HCT116 (cell line): ENCODE measurements at regions not wholly inside any gene's neighbourhood (a gene's known extent, or its start where the extent isn't known, plus 50 kb on each side); places are given as distances from the start of the nearest gene placed in this dataset.

ENCODE experiments used
- ATAC-seq: fragments of 200-7000 bp; cut with Tn5 transposase; 2 replicates; pipeline ENCODE4 v1.9.1; 2020; ENCODE audit warnings: mild to moderate bottlenecking, moderate library complexity
- BruUV-seq: library from RNA; stranded (reverse); fragments of 400-500 nt; replicated peaks from 2 replicates; lab custom pipeline; 2021; lab: Mats Ljungman, UMichigan
- CTCF ChIA-PET: fragments of 300-600 bp; sonication (Branson Sonifier 250); formaldehyde crosslinking; loops from one replicate; lab custom pipeline; 2021; ENCODE audit warnings: antibody characterized with exemption; lab: Charles Lee
- POLR2A ChIA-PET: fragments of 300-600, 350-600 bp; sonication (Branson Sonifier 250); formaldehyde crosslinking; loops from one replicate; lab custom pipeline; 2021; ENCODE audit warnings: antibody characterized with exemption; lab: Charles Lee
- RAD21 ChIA-PET, 2 experiments: fragments of 300-600 bp; sonication (Branson Sonifier 250); formaldehyde crosslinking; loops; one replicate each; lab custom pipeline; 2023; ENCODE audit warnings: low total read pairs in 2 of 2; ENCODE audit not compliant: uncharacterized antibody in 2 of 2, unreplicated experiment in 2 of 2, low non-redundant PET in 1 of 2; lab: Charles Lee
- DNase-seq: peaks from one replicate; pipeline ENCODE4 v3.0.0-alpha.2; 2010; ENCODE audit warnings: low read depth, low spot score
- H2AFZ ChIP-seq: fragments of 200-600 bp; shearing (Covaris generic), sonication (generic); 2 replicates; pipeline ENCODE4 v1.6.1; 2017; ENCODE audit warnings: low read depth, mixed run types, mixed read lengths, antibody characterized with exemption, low read length; ENCODE audit not compliant: poor library complexity, severe bottlenecking
- H3K27ac ChIP-seq: 2 replicates; pipeline ENCODE4 v1.5.1; 2012; ENCODE audit warnings: low read depth, low read length
- H3K27me3 ChIP-seq: fragments of 200-600 bp; sonication (generic); 2 replicates; pipeline ENCODE4 v1.6.1; 2016; ENCODE audit warnings: mixed run types, low read length, mixed read lengths; ENCODE audit not compliant: insufficient read depth
- H3K36me3 ChIP-seq, 2 experiments: fragments of 200-500 bp in 1 of 2; fragments of 200-600 bp in 1 of 2; sonication (Bioruptor generic) in 1 of 2; sonication (generic) in 1 of 2; 2 replicates each; pipeline versions ENCODE4 v1.5.1 to v1.6.1; 2014 to 2016; ENCODE audit warnings: low read length in 2 of 2, inconsistent platforms in 1 of 2, mixed read lengths in 1 of 2, mixed run types in 1 of 2; ENCODE audit not compliant: insufficient read depth in 2 of 2, control insufficient read depth in 1 of 2
- H3K4me1 ChIP-seq, 2 experiments: fragments of 200-600 bp in 1 of 2; sonication (generic) in 1 of 2; 2 replicates each; pipeline versions ENCODE4 v1.5.1 to v1.6.1; 2012 to 2017; ENCODE audit warnings: low read length in 2 of 2, inconsistent platforms in 1 of 2, mild to moderate bottlenecking in 1 of 2, mixed read lengths in 1 of 2, mixed run types in 1 of 2, moderate library complexity in 1 of 2; ENCODE audit not compliant: insufficient read depth in 2 of 2, control insufficient read depth in 1 of 2
- H3K4me2 ChIP-seq: fragments of 200-600 bp; sonication (generic); 2 replicates; pipeline ENCODE4 v1.6.1; 2017; ENCODE audit warnings: mixed run types, low read length, mixed read lengths
- H3K4me3 ChIP-seq, 2 experiments: fragments of 200-600 bp in 1 of 2; sonication (generic) in 1 of 2; replicated peaks in 1 of 2; 2 replicates each; pipeline ENCODE4 v1.5.1; 2011 to 2016; ENCODE audit warnings: low read length in 2 of 2, control low read depth in 1 of 2, low read depth in 1 of 2, mild to moderate bottlenecking in 1 of 2, mixed read lengths in 1 of 2, mixed run types in 1 of 2
- H3K79me2 ChIP-seq: fragments of 200-600 bp; sonication (generic); 2 replicates; pipeline ENCODE4 v1.6.1; 2017; ENCODE audit warnings: mild to moderate bottlenecking, mixed run types, low read length, moderate library complexity, mixed read lengths; ENCODE audit not compliant: insufficient read depth
- H3K9ac ChIP-seq: fragments of 200-600 bp; sonication (generic); 2 replicates; pipeline ENCODE4 v1.6.1; 2016; ENCODE audit warnings: low read length, mixed read lengths
- H3K9me2 ChIP-seq: fragments of 200-600 bp; sonication (generic), shearing (Covaris generic); 2 replicates; pipeline ENCODE4 v1.6.1; 2017; ENCODE audit warnings: mixed run types, mild to moderate bottlenecking, moderate library complexity; ENCODE audit not compliant: insufficient read depth
- H3K9me3 ChIP-seq, 2 experiments: fragments of 200-500 bp in 1 of 2; fragments of 200-600 bp in 1 of 2; sonication (Bioruptor generic) in 1 of 2; sonication (generic) in 1 of 2; 2 replicates each; pipeline ENCODE4 v1.6.1; 2014 to 2017; ENCODE audit warnings: low read length in 2 of 2, mixed read lengths in 2 of 2, inconsistent platforms in 1 of 2, low read depth in 1 of 2, mild to moderate bottlenecking in 1 of 2, mixed run types in 1 of 2, moderate library complexity in 1 of 2; ENCODE audit not compliant: control insufficient read depth in 1 of 2, insufficient read depth in 1 of 2
- H4K20me1 ChIP-seq: fragments of 200-600 bp; sonication (generic), shearing (Covaris generic); 2 replicates; pipeline ENCODE4 v1.6.1; 2017; ENCODE audit warnings: mixed run types, mild to moderate bottlenecking, moderate library complexity; ENCODE audit not compliant: insufficient read depth
- CBX3 ChIP-seq: IDR thresholded peaks from 2 replicates; pipeline ENCODE4 v1.6.1; 2012; ENCODE audit warnings: low read depth
- CEBPB ChIP-seq: IDR thresholded peaks from 2 replicates; pipeline ENCODE4 v1.6.1; 2012; ENCODE audit warnings: low read depth
- EGR1 ChIP-seq: IDR thresholded peaks from 2 replicates; pipeline ENCODE4 v1.6.1; 2012; ENCODE audit warnings: low read depth
- EZH2phosphoT487 ChIP-seq: fragments of 200-600 bp; IDR thresholded peaks from 2 replicates; pipeline ENCODE4 v1.6.1; 2018; ENCODE audit warnings: antibody characterized with exemption, borderline replicate concordance
- FOSL1 ChIP-seq: IDR thresholded peaks from 2 replicates; pipeline ENCODE4 v1.6.1; 2012; ENCODE audit warnings: low read depth
- MAX ChIP-seq: IDR thresholded peaks from 2 replicates; pipeline ENCODE4 v1.6.1; 2012
- POLR2AphosphoS5 ChIP-seq: IDR thresholded peaks from 2 replicates; pipeline ENCODE4 v1.6.1; 2011; ENCODE audit warnings: mild to moderate bottlenecking, low read depth, low read length, moderate library complexity
- RAD21 ChIP-seq: IDR thresholded peaks from 2 replicates; pipeline ENCODE4 v1.6.1; 2012; ENCODE audit warnings: low read depth, mild to moderate bottlenecking
- SIN3A ChIP-seq: IDR thresholded peaks from 2 replicates; pipeline ENCODE4 v1.6.1; 2012; ENCODE audit warnings: low read depth
- SP1 ChIP-seq: IDR thresholded peaks from 2 replicates; pipeline ENCODE4 v1.6.1; 2012; ENCODE audit warnings: low read depth
- TCF7L2 ChIP-seq: IDR thresholded peaks from 2 replicates; pipeline ENCODE4 v1.7.0; 2011; ENCODE audit warnings: borderline replicate concordance, inconsistent platforms; ENCODE audit not compliant: insufficient read depth, insufficient read length; ENCODE audit errors: extremely low read depth
- YY1 ChIP-seq: IDR thresholded peaks from 2 replicates; pipeline ENCODE4 v1.6.1; 2011; ENCODE audit warnings: low read length, low read depth, moderate library complexity, mild to moderate bottlenecking; ENCODE audit not compliant: insufficient replicate concordance; ENCODE audit errors: extremely low read depth
- intact Hi-C: fragments of 100-400 bp; cut with micrococcal nuclease; formaldehyde crosslinking; loops from 2 replicates; pipeline ENCODE4 v1.10.0; 2022
- TF ChIP-seq, protein P1 (sequence below): IDR thresholded peaks from 2 replicates; pipeline ENCODE4 v1.6.1; 2012
- TF ChIP-seq, protein P2 (sequence below): IDR thresholded peaks from 2 replicates; pipeline ENCODE4 v1.6.1; 2011; ENCODE audit warnings: mild to moderate bottlenecking, low read length, moderate library complexity; ENCODE audit not compliant: insufficient replicate concordance; ENCODE audit errors: extremely low read depth
- TF ChIP-seq, protein P3 (sequence below): IDR thresholded peaks from 2 replicates; pipeline ENCODE4 v1.6.1; 2012; ENCODE audit warnings: low read depth

DNA sequence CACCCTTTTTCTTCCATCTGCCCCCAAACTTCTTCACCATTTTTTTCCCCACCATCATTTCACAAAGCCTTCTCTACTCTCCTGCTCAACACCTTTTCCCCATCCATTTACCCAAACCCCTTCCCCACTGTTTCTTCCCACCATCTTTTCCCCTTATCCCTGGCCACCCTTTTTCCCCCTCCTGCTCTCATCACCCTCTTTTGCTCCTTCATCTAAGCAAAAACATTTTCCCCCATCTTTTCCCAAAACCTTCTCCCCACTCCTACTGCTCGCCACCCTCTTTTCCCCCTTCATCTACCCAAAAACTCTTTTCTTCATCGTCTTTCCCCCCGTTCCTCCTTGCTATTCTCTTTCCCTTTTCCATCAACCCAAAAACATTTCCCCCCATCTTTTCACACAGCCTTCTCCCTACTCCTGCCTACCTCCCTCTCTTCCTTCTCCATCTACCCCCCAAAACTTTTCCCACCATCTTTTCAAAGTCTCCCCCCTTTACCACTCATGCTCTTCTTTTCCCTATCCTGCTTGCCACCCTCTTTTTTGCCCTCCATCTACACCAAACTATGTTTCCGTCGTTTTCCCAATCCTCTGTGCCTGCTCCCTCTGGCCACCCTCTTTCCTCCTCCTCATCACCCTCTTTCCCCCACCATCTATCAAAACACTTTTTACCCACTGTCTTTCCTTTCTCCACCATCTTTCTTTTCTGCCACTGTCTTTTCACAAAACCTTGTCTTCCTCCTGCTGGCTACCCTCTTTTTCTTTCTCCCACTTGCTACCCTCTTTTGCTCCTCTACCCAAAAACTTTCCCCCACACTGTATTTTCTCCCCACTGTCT is 205.8 kb upstream of the WSB1 start:
- Histone ChIP-seq H3K9ac (no peak overlapping the region), H3K27me3 (no peaks in the 10 kb centered on the region), H2AFZ (no peak overlapping the region), H3K9me2 (no peaks in the 10 kb centered on the region), H3K4me3 (no peak overlapping the region), H3K9me3 (no peaks in the 10 kb centered on the region), H3K36me3 (no peaks in the 10 kb centered on the region), H3K4me2 (no peak overlapping the region), H3K4me1 (no peaks in the 10 kb centered on the region), H3K27ac (no peak overlapping the region), H3K79me2 (no peaks in the 10 kb centered on the region), H4K20me1 (no peaks in the 10 kb centered on the region)
- BruUV-seq: no TSS peak
- ATAC-seq (no peak), DNase-seq (no peak)
- intact Hi-C loops: no loop called here
- TF ChIP-seq RAD21: no peak
- TF ChIP-seq, protein P1, sequence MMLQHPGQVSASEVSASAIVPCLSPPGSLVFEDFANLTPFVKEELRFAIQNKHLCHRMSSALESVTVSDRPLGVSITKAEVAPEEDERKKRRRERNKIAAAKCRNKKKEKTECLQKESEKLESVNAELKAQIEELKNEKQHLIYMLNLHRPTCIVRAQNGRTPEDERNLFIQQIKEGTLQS: no peak
- TF ChIP-seq SIN3A: no peak
- TF ChIP-seq CBX3: no peak
- no peak for TF ChIP-seq TCF7L2
- TF ChIP-seq, protein P2, sequence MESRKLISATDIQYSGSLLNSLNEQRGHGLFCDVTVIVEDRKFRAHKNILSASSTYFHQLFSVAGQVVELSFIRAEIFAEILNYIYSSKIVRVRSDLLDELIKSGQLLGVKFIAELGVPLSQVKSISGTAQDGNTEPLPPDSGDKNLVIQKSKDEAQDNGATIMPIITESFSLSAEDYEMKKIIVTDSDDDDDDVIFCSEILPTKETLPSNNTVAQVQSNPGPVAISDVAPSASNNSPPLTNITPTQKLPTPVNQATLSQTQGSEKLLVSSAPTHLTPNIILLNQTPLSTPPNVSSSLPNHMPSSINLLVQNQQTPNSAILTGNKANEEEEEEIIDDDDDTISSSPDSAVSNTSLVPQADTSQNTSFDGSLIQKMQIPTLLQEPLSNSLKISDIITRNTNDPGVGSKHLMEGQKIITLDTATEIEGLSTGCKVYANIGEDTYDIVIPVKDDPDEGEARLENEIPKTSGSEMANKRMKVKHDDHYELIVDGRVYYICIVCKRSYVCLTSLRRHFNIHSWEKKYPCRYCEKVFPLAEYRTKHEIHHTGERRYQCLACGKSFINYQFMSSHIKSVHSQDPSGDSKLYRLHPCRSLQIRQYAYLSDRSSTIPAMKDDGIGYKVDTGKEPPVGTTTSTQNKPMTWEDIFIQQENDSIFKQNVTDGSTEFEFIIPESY: no peak
- no peak for TF ChIP-seq MAX
- TF ChIP-seq, protein P3, sequence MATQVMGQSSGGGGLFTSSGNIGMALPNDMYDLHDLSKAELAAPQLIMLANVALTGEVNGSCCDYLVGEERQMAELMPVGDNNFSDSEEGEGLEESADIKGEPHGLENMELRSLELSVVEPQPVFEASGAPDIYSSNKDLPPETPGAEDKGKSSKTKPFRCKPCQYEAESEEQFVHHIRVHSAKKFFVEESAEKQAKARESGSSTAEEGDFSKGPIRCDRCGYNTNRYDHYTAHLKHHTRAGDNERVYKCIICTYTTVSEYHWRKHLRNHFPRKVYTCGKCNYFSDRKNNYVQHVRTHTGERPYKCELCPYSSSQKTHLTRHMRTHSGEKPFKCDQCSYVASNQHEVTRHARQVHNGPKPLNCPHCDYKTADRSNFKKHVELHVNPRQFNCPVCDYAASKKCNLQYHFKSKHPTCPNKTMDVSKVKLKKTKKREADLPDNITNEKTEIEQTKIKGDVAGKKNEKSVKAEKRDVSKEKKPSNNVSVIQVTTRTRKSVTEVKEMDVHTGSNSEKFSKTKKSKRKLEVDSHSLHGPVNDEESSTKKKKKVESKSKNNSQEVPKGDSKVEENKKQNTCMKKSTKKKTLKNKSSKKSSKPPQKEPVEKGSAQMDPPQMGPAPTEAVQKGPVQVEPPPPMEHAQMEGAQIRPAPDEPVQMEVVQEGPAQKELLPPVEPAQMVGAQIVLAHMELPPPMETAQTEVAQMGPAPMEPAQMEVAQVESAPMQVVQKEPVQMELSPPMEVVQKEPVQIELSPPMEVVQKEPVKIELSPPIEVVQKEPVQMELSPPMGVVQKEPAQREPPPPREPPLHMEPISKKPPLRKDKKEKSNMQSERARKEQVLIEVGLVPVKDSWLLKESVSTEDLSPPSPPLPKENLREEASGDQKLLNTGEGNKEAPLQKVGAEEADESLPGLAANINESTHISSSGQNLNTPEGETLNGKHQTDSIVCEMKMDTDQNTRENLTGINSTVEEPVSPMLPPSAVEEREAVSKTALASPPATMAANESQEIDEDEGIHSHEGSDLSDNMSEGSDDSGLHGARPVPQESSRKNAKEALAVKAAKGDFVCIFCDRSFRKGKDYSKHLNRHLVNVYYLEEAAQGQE: no peak
- TF ChIP-seq FOSL1: no peak
- TF ChIP-seq EGR1: no peak
- TF ChIP-seq YY1: no peak
- no peak for TF ChIP-seq CEBPB
- no peak for TF ChIP-seq POLR2AphosphoS5
- no peak for TF ChIP-seq SP1
- no peak for TF ChIP-seq EZH2phosphoT487
- ChIA-PET CTCF (no interaction called here), POLR2A (no interaction called here), RAD21 (no interaction called here)
